HCT116 (cell line): ENCODE measurements at regions not wholly inside any gene's neighbourhood (a gene's known extent, or its start where the extent isn't known, plus 50 kb on each side); places are given as distances from the start of the nearest gene placed in this dataset.

Experiments used
- ATAC-seq: fragments of 200-7000 bp; cut with Tn5 transposase; 2 replicates; pipeline ENCODE4 v1.9.1; 2020; ENCODE audit warnings: mild to moderate bottlenecking, moderate library complexity
- BruUV-seq: library from RNA; stranded (reverse); fragments of 400-500 nt; replicated peaks from 2 replicates; lab custom pipeline; 2021; lab: Mats Ljungman, UMichigan
- CTCF ChIA-PET: fragments of 300-600 bp; sonication (Branson Sonifier 250); formaldehyde crosslinking; loops from one replicate; lab custom pipeline; 2021; ENCODE audit warnings: antibody characterized with exemption; lab: Charles Lee
- POLR2A ChIA-PET: fragments of 300-600, 350-600 bp; sonication (Branson Sonifier 250); formaldehyde crosslinking; loops from one replicate; lab custom pipeline; 2021; ENCODE audit warnings: antibody characterized with exemption; lab: Charles Lee
- RAD21 ChIA-PET, 2 experiments: fragments of 300-600 bp; sonication (Branson Sonifier 250); formaldehyde crosslinking; loops; one replicate each; lab custom pipeline; 2023; ENCODE audit warnings: low total read pairs in 2 of 2; ENCODE audit not compliant: uncharacterized antibody in 2 of 2, unreplicated experiment in 2 of 2, low non-redundant PET in 1 of 2; lab: Charles Lee
- DNase-seq: peaks from one replicate; pipeline ENCODE4 v3.0.0-alpha.2; 2010; ENCODE audit warnings: low read depth, low spot score
- H2AFZ ChIP-seq: fragments of 200-600 bp; shearing (Covaris generic), sonication (generic); 2 replicates; pipeline ENCODE4 v1.6.1; 2017; ENCODE audit warnings: low read depth, mixed run types, mixed read lengths, antibody characterized with exemption, low read length; ENCODE audit not compliant: poor library complexity, severe bottlenecking
- H3K27ac ChIP-seq: 2 replicates; pipeline ENCODE4 v1.5.1; 2012; ENCODE audit warnings: low read depth, low read length
- H3K27me3 ChIP-seq: fragments of 200-600 bp; sonication (generic); 2 replicates; pipeline ENCODE4 v1.6.1; 2016; ENCODE audit warnings: mixed run types, low read length, mixed read lengths; ENCODE audit not compliant: insufficient read depth
- H3K36me3 ChIP-seq, 2 experiments: fragments of 200-500 bp in 1 of 2; fragments of 200-600 bp in 1 of 2; sonication (Bioruptor generic) in 1 of 2; sonication (generic) in 1 of 2; 2 replicates each; pipeline versions ENCODE4 v1.5.1 to v1.6.1; 2014 to 2016; ENCODE audit warnings: low read length in 2 of 2, inconsistent platforms in 1 of 2, mixed read lengths in 1 of 2, mixed run types in 1 of 2; ENCODE audit not compliant: insufficient read depth in 2 of 2, control insufficient read depth in 1 of 2
- H3K4me1 ChIP-seq, 2 experiments: fragments of 200-600 bp in 1 of 2; sonication (generic) in 1 of 2; 2 replicates each; pipeline versions ENCODE4 v1.5.1 to v1.6.1; 2012 to 2017; ENCODE audit warnings: low read length in 2 of 2, inconsistent platforms in 1 of 2, mild to moderate bottlenecking in 1 of 2, mixed read lengths in 1 of 2, mixed run types in 1 of 2, moderate library complexity in 1 of 2; ENCODE audit not compliant: insufficient read depth in 2 of 2, control insufficient read depth in 1 of 2
- H3K4me2 ChIP-seq: fragments of 200-600 bp; sonication (generic); 2 replicates; pipeline ENCODE4 v1.6.1; 2017; ENCODE audit warnings: mixed run types, low read length, mixed read lengths
- H3K4me3 ChIP-seq, 2 experiments: fragments of 200-600 bp in 1 of 2; sonication (generic) in 1 of 2; replicated peaks in 1 of 2; 2 replicates each; pipeline ENCODE4 v1.5.1; 2011 to 2016; ENCODE audit warnings: low read length in 2 of 2, control low read depth in 1 of 2, low read depth in 1 of 2, mild to moderate bottlenecking in 1 of 2, mixed read lengths in 1 of 2, mixed run types in 1 of 2
- H3K79me2 ChIP-seq: fragments of 200-600 bp; sonication (generic); 2 replicates; pipeline ENCODE4 v1.6.1; 2017; ENCODE audit warnings: mild to moderate bottlenecking, mixed run types, low read length, moderate library complexity, mixed read lengths; ENCODE audit not compliant: insufficient read depth
- H3K9ac ChIP-seq: fragments of 200-600 bp; sonication (generic); 2 replicates; pipeline ENCODE4 v1.6.1; 2016; ENCODE audit warnings: low read length, mixed read lengths
- H3K9me2 ChIP-seq: fragments of 200-600 bp; sonication (generic), shearing (Covaris generic); 2 replicates; pipeline ENCODE4 v1.6.1; 2017; ENCODE audit warnings: mixed run types, mild to moderate bottlenecking, moderate library complexity; ENCODE audit not compliant: insufficient read depth
- H3K9me3 ChIP-seq, 2 experiments: fragments of 200-500 bp in 1 of 2; fragments of 200-600 bp in 1 of 2; sonication (Bioruptor generic) in 1 of 2; sonication (generic) in 1 of 2; 2 replicates each; pipeline ENCODE4 v1.6.1; 2014 to 2017; ENCODE audit warnings: low read length in 2 of 2, mixed read lengths in 2 of 2, inconsistent platforms in 1 of 2, low read depth in 1 of 2, mild to moderate bottlenecking in 1 of 2, mixed run types in 1 of 2, moderate library complexity in 1 of 2; ENCODE audit not compliant: control insufficient read depth in 1 of 2, insufficient read depth in 1 of 2
- H4K20me1 ChIP-seq: fragments of 200-600 bp; sonication (generic), shearing (Covaris generic); 2 replicates; pipeline ENCODE4 v1.6.1; 2017; ENCODE audit warnings: mixed run types, mild to moderate bottlenecking, moderate library complexity; ENCODE audit not compliant: insufficient read depth
- CEBPB ChIP-seq: IDR thresholded peaks from 2 replicates; pipeline ENCODE4 v1.6.1; 2012; ENCODE audit warnings: low read depth
- EGR1 ChIP-seq: IDR thresholded peaks from 2 replicates; pipeline ENCODE4 v1.6.1; 2012; ENCODE audit warnings: low read depth
- ELF1 ChIP-seq: IDR thresholded peaks from 2 replicates; pipeline ENCODE4 v1.6.1; 2012; ENCODE audit warnings: low read depth, borderline replicate concordance
- EZH2 ChIP-seq: fragments of 200-600 bp; sonication (generic); IDR thresholded peaks from 2 replicates; pipeline ENCODE4 v1.6.1; 2017; ENCODE audit warnings: antibody characterized with exemption, mixed run types
- EZH2phosphoT487 ChIP-seq: fragments of 200-600 bp; IDR thresholded peaks from 2 replicates; pipeline ENCODE4 v1.6.1; 2018; ENCODE audit warnings: antibody characterized with exemption, borderline replicate concordance
- FOSL1 ChIP-seq: IDR thresholded peaks from 2 replicates; pipeline ENCODE4 v1.6.1; 2012; ENCODE audit warnings: low read depth
- MAX ChIP-seq: IDR thresholded peaks from 2 replicates; pipeline ENCODE4 v1.6.1; 2012
- POLR2A ChIP-seq: IDR thresholded peaks from 2 replicates; pipeline ENCODE4 v1.7.0; 2011; ENCODE audit warnings: borderline replicate concordance; ENCODE audit not compliant: insufficient read depth, insufficient read length; ENCODE audit errors: extremely low read depth
- POLR2AphosphoS5 ChIP-seq: IDR thresholded peaks from 2 replicates; pipeline ENCODE4 v1.6.1; 2011; ENCODE audit warnings: mild to moderate bottlenecking, low read depth, low read length, moderate library complexity
- RAD21 ChIP-seq: IDR thresholded peaks from 2 replicates; pipeline ENCODE4 v1.6.1; 2012; ENCODE audit warnings: low read depth, mild to moderate bottlenecking
- SIN3A ChIP-seq: IDR thresholded peaks from 2 replicates; pipeline ENCODE4 v1.6.1; 2012; ENCODE audit warnings: low read depth
- SRF ChIP-seq: IDR thresholded peaks from 2 replicates; pipeline ENCODE4 v1.6.1; 2012; ENCODE audit warnings: low read depth
- TCF7L2 ChIP-seq: IDR thresholded peaks from 2 replicates; pipeline ENCODE4 v1.7.0; 2011; ENCODE audit warnings: borderline replicate concordance, inconsistent platforms; ENCODE audit not compliant: insufficient read depth, insufficient read length; ENCODE audit errors: extremely low read depth
- YY1 ChIP-seq: IDR thresholded peaks from 2 replicates; pipeline ENCODE4 v1.6.1; 2011; ENCODE audit warnings: low read length, low read depth, moderate library complexity, mild to moderate bottlenecking; ENCODE audit not compliant: insufficient replicate concordance; ENCODE audit errors: extremely low read depth
- ZBTB33 ChIP-seq: IDR thresholded peaks from 2 replicates; pipeline ENCODE4 v1.6.1; 2011; ENCODE audit warnings: mild to moderate bottlenecking, low read length, moderate library complexity; ENCODE audit not compliant: insufficient replicate concordance; ENCODE audit errors: extremely low read depth
- ZFX ChIP-seq: fragments of 450-650 bp; IDR thresholded peaks from 2 replicates; pipeline ENCODE4 v1.6.1; 2017
- intact Hi-C: fragments of 100-400 bp; cut with micrococcal nuclease; formaldehyde crosslinking; loops from 2 replicates; pipeline ENCODE4 v1.10.0; 2022
- TF ChIP-seq, protein P1 (sequence below), 3 experiments: fragments of 200-600 bp in 1 of 3; sonication (generic) in 1 of 3; IDR thresholded peaks in 2 of 3; conservative IDR thresholded peaks in 1 of 3; 2 replicates each; pipeline ENCODE4 v1.5.1; 2012 to 2017; ENCODE audit warnings: low read depth in 2 of 3, low read length in 2 of 3, antibody characterized with exemption in 1 of 3, borderline replicate concordance in 1 of 3, control low read depth in 1 of 3, mild to moderate bottlenecking in 1 of 3, mixed read lengths in 1 of 3, mixed run types in 1 of 3, moderate library complexity in 1 of 3; ENCODE audit not compliant: insufficient read depth in 1 of 3
- TF ChIP-seq, protein P2 (sequence below): IDR thresholded peaks from 2 replicates; pipeline ENCODE4 v1.6.1; 2012

- ChIA-PET POLR2A (no interaction called here), RAD21 (no interaction called here), CTCF (no interaction called here)
- H3K9me2 ChIP-seq: no peaks in the 10 kb centered on the region
- H4K20me1 ChIP-seq: no peaks in the 10 kb centered on the region
- no peaks in the 10 kb centered on the region for H3K9me3 ChIP-seq
- BruUV-seq: no TSS peak
- H3K79me2 ChIP-seq: no peaks in the 10 kb centered on the region
- no peak overlapping the region for H2AFZ ChIP-seq
- no peak overlapping the region for H3K4me3 ChIP-seq
- no peaks in the 10 kb centered on the region for H3K36me3 ChIP-seq
- no peak for TF ChIP-seq FOSL1
- TF ChIP-seq RAD21: no peak
- TF ChIP-seq SRF: no peak
- TF ChIP-seq EZH2phosphoT487: no peak
- no peak for TF ChIP-seq POLR2A
- TF ChIP-seq, protein P1, sequence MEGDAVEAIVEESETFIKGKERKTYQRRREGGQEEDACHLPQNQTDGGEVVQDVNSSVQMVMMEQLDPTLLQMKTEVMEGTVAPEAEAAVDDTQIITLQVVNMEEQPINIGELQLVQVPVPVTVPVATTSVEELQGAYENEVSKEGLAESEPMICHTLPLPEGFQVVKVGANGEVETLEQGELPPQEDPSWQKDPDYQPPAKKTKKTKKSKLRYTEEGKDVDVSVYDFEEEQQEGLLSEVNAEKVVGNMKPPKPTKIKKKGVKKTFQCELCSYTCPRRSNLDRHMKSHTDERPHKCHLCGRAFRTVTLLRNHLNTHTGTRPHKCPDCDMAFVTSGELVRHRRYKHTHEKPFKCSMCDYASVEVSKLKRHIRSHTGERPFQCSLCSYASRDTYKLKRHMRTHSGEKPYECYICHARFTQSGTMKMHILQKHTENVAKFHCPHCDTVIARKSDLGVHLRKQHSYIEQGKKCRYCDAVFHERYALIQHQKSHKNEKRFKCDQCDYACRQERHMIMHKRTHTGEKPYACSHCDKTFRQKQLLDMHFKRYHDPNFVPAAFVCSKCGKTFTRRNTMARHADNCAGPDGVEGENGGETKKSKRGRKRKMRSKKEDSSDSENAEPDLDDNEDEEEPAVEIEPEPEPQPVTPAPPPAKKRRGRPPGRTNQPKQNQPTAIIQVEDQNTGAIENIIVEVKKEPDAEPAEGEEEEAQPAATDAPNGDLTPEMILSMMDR (IDR thresholded peaks at IDR 0.05 in 2 of 3, conservative IDR thresholded peaks at IDR 0.05 in 1 of 3; ENCODE audit: borderline replicate concordance in 1 of 3, insufficient read depth in 1 of 3, low read depth in 2 of 3, low read length in 2 of 3): no peak
- no peak for TF ChIP-seq EGR1
- no peak for TF ChIP-seq ZFX
- TF ChIP-seq, protein P2, sequence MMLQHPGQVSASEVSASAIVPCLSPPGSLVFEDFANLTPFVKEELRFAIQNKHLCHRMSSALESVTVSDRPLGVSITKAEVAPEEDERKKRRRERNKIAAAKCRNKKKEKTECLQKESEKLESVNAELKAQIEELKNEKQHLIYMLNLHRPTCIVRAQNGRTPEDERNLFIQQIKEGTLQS: no peak
- no peak for TF ChIP-seq ZBTB33
- TF ChIP-seq EZH2: no peak
- TF ChIP-seq SIN3A: no peak
- TF ChIP-seq POLR2AphosphoS5: no peak
- TF ChIP-seq TCF7L2: no peak
- TF ChIP-seq MAX: no peak
- no peak for TF ChIP-seq CEBPB
- TF ChIP-seq ELF1: no peak
- TF ChIP-seq YY1: no peak
- ATAC-seq (no peak), DNase-seq (no peak)
- intact Hi-C loops: no loop called here
- no peak overlapping the region for H3K4me2 ChIP-seq
- H3K4me1 ChIP-seq: no peaks in the 10 kb centered on the region
- H3K27ac ChIP-seq: no peak overlapping the region
- H3K27me3 ChIP-seq: no peaks in the 10 kb centered on the region
- no peak overlapping the region for H3K9ac ChIP-seq
Observed at GRCh38 chr20:48060841-48061720, 275.8 kb upstream of the SULF2 start.
